ENCODE measurements at regions not wholly inside any gene's neighbourhood (a gene's known extent, or its start where the extent isn't known, plus 50 kb on each side); places are given as distances from the start of the nearest gene placed in this dataset.

DNA sequence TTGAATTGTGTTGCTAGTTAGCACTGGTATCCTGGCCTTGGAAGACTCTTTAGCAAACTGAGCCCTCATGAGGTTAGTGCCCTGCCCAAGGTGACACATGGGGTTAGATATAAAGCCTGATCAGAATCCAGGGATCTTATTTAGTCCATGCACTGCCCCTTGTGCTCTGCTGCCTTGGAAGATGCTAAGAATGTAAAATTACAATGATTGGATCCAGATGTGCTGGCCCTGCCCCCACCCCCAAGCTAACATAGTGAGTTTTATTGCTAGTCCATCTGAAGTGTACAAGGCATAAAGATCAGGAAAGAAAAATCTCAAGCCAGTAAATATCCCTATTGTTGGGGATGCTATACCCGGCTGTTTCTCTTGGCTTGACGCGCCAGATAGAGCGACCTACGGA, 248.1 kb upstream of the C2CD4B start:
- Histone ChIP-seq H3K4me2 (ENCODE audit: low read length) (no peak overlapping the region), H3K79me2 (replicated peaks; ENCODE audit: insufficient read depth, low read length) (no peaks in the 10 kb centered on the region)

DNA sequence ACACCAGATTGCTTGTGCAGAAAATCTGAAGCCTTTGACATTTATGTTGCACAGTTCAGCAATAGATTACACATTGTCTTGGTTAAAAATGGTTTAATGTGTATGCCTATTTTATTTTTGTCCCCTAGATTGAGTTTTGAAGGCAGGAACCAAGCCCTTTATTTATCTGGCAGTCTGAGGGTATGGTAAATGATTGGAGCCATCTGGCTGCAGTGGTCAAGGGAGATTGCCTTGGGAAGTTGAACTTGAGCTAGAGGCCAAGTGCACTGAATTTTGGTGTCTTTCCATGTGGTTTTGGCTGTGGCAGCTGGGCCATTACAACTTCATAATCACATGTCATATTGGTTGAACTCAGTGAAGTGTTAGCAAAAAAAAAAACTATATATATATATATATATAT, 248.7 kb upstream of the C2CD4B start:
- no peaks in the 10 kb centered on the region for H3K36me3 ChIP-seq (ENCODE audit: insufficient read depth, low read length)
- H3K4me3 ChIP-seq (ENCODE audit: low read length), result no peak overlapping the region
- no peaks in the 10 kb centered on the region for H3K9me2 ChIP-seq (ENCODE audit: insufficient read depth, low read length)
- H2AFZ ChIP-seq (ENCODE audit: low read depth, low read length), result no peak overlapping the region
- no peak overlapping the region for H3K4me2 ChIP-seq (ENCODE audit: low read length)
- no peak for TF ChIP-seq POLR2AphosphoS5 (IDR thresholded peaks at IDR 0.05)
- no peak for TF ChIP-seq SMC3 (conservative IDR thresholded peaks at IDR 0.05; ENCODE audit: poor library complexity)
- TF ChIP-seq, protein P1, sequence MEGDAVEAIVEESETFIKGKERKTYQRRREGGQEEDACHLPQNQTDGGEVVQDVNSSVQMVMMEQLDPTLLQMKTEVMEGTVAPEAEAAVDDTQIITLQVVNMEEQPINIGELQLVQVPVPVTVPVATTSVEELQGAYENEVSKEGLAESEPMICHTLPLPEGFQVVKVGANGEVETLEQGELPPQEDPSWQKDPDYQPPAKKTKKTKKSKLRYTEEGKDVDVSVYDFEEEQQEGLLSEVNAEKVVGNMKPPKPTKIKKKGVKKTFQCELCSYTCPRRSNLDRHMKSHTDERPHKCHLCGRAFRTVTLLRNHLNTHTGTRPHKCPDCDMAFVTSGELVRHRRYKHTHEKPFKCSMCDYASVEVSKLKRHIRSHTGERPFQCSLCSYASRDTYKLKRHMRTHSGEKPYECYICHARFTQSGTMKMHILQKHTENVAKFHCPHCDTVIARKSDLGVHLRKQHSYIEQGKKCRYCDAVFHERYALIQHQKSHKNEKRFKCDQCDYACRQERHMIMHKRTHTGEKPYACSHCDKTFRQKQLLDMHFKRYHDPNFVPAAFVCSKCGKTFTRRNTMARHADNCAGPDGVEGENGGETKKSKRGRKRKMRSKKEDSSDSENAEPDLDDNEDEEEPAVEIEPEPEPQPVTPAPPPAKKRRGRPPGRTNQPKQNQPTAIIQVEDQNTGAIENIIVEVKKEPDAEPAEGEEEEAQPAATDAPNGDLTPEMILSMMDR (IDR thresholded peaks at IDR 0.05; ENCODE audit: poor library complexity, severe bottlenecking), result no peak
- no peak for TF ChIP-seq MXI1 (conservative IDR thresholded peaks at IDR 0.05; ENCODE audit: poor library complexity, severe bottlenecking)
- TF ChIP-seq RAD21 (conservative IDR thresholded peaks at IDR 0.05), result no peak
- TF ChIP-seq, protein P2, sequence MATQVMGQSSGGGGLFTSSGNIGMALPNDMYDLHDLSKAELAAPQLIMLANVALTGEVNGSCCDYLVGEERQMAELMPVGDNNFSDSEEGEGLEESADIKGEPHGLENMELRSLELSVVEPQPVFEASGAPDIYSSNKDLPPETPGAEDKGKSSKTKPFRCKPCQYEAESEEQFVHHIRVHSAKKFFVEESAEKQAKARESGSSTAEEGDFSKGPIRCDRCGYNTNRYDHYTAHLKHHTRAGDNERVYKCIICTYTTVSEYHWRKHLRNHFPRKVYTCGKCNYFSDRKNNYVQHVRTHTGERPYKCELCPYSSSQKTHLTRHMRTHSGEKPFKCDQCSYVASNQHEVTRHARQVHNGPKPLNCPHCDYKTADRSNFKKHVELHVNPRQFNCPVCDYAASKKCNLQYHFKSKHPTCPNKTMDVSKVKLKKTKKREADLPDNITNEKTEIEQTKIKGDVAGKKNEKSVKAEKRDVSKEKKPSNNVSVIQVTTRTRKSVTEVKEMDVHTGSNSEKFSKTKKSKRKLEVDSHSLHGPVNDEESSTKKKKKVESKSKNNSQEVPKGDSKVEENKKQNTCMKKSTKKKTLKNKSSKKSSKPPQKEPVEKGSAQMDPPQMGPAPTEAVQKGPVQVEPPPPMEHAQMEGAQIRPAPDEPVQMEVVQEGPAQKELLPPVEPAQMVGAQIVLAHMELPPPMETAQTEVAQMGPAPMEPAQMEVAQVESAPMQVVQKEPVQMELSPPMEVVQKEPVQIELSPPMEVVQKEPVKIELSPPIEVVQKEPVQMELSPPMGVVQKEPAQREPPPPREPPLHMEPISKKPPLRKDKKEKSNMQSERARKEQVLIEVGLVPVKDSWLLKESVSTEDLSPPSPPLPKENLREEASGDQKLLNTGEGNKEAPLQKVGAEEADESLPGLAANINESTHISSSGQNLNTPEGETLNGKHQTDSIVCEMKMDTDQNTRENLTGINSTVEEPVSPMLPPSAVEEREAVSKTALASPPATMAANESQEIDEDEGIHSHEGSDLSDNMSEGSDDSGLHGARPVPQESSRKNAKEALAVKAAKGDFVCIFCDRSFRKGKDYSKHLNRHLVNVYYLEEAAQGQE (IDR thresholded peaks at IDR 0.05; ENCODE audit: borderline replicate concordance), result no peak
- TF ChIP-seq TAF1 (IDR thresholded peaks at IDR 0.05; ENCODE audit: low read depth), result no peak
- no peak for TF ChIP-seq EP300 (conservative IDR thresholded peaks at IDR 0.05; ENCODE audit: poor library complexity, severe bottlenecking)
- TF ChIP-seq EZH2 (IDR thresholded peaks at IDR 0.05; ENCODE audit: borderline replicate concordance, insufficient read depth, low read length, poor library complexity, severe bottlenecking), result no peak
- no peaks in the 10 kb centered on the region for H3K27me3 ChIP-seq (ENCODE audit: insufficient read depth, low read depth, low read length)
- H3K79me2 ChIP-seq (replicated peaks; ENCODE audit: insufficient read depth, low read length), result no peaks in the 10 kb centered on the region
- H4K20me1 ChIP-seq (ENCODE audit: insufficient read depth), result no peaks in the 10 kb centered on the region
- no peaks in the 10 kb centered on the region for H3K9me3 ChIP-seq (ENCODE audit: low read length)
- no peak overlapping the region for H3K9ac ChIP-seq (ENCODE audit: low read length)
- H3K27ac ChIP-seq (ENCODE audit: low read length), result no peak overlapping the region
- no peaks in the 10 kb centered on the region for H3F3A ChIP-seq (ENCODE audit: insufficient read depth, low read length, poor library complexity, severe bottlenecking)

More for the DNA sequence above, 248.1 kb upstream of the C2CD4B start:
- H3K36me3 ChIP-seq (ENCODE audit: insufficient read depth, low read length), result no peaks in the 10 kb centered on the region
- no peak overlapping the region for H3K4me3 ChIP-seq (ENCODE audit: low read length)
- H3K27me3 ChIP-seq (ENCODE audit: insufficient read depth, low read depth, low read length), result no peaks in the 10 kb centered on the region
- no peaks in the 10 kb centered on the region for H3K9me3 ChIP-seq (ENCODE audit: low read length)
- no peaks in the 10 kb centered on the region for H3K9me2 ChIP-seq (ENCODE audit: insufficient read depth, low read length)
- no peak overlapping the region for H2AFZ ChIP-seq (ENCODE audit: low read depth, low read length)
- H3K27ac ChIP-seq (ENCODE audit: low read length), result no peak overlapping the region
- no peaks in the 10 kb centered on the region for H3F3A ChIP-seq (ENCODE audit: insufficient read depth, low read length, poor library complexity, severe bottlenecking)
- no peak overlapping the region for H3K9ac ChIP-seq (ENCODE audit: low read length)
- no peaks in the 10 kb centered on the region for H4K20me1 ChIP-seq (ENCODE audit: insufficient read depth)
- TF ChIP-seq SMC3 (conservative IDR thresholded peaks at IDR 0.05; ENCODE audit: poor library complexity), result no peak
- TF ChIP-seq, protein P2 (IDR thresholded peaks at IDR 0.05; ENCODE audit: borderline replicate concordance), result no peak
- TF ChIP-seq MXI1 (conservative IDR thresholded peaks at IDR 0.05; ENCODE audit: poor library complexity, severe bottlenecking), result no peak
- TF ChIP-seq RAD21 (conservative IDR thresholded peaks at IDR 0.05), result no peak
- no peak for TF ChIP-seq EP300 (conservative IDR thresholded peaks at IDR 0.05; ENCODE audit: poor library complexity, severe bottlenecking)
- no peak for TF ChIP-seq POLR2AphosphoS5 (IDR thresholded peaks at IDR 0.05)
- TF ChIP-seq, protein P1 (IDR thresholded peaks at IDR 0.05; ENCODE audit: poor library complexity, severe bottlenecking), result no peak
- no peak for TF ChIP-seq EZH2 (IDR thresholded peaks at IDR 0.05; ENCODE audit: borderline replicate concordance, insufficient read depth, low read length, poor library complexity, severe bottlenecking)
- TF ChIP-seq TAF1 (IDR thresholded peaks at IDR 0.05; ENCODE audit: low read depth), result no peak
